HCT116 (cell line): ENCODE measurements at regions not wholly inside any gene's neighbourhood (a gene's known extent, or its start where the extent isn't known, plus 50 kb on each side); places are given as distances from the start of the nearest gene placed in this dataset.

ENCODE experiments used
- ATAC-seq: fragments of 200-7000 bp; cut with Tn5 transposase; 2 replicates; pipeline ENCODE4 v1.9.1; 2020; ENCODE audit warnings: mild to moderate bottlenecking, moderate library complexity
- BruUV-seq: library from RNA; stranded (reverse); fragments of 400-500 nt; replicated peaks from 2 replicates; lab custom pipeline; 2021; lab: Mats Ljungman, UMichigan
- CTCF ChIA-PET: fragments of 300-600 bp; sonication (Branson Sonifier 250); formaldehyde crosslinking; loops from one replicate; lab custom pipeline; 2021; ENCODE audit warnings: antibody characterized with exemption; lab: Charles Lee
- POLR2A ChIA-PET: fragments of 300-600, 350-600 bp; sonication (Branson Sonifier 250); formaldehyde crosslinking; loops from one replicate; lab custom pipeline; 2021; ENCODE audit warnings: antibody characterized with exemption; lab: Charles Lee
- RAD21 ChIA-PET, 2 experiments: fragments of 300-600 bp; sonication (Branson Sonifier 250); formaldehyde crosslinking; loops; one replicate each; lab custom pipeline; 2023; ENCODE audit warnings: low total read pairs in 2 of 2; ENCODE audit not compliant: uncharacterized antibody in 2 of 2, unreplicated experiment in 2 of 2, low non-redundant PET in 1 of 2; lab: Charles Lee
- DNase-seq: peaks from one replicate; pipeline ENCODE4 v3.0.0-alpha.2; 2010; ENCODE audit warnings: low read depth, low spot score
- H2AFZ ChIP-seq: fragments of 200-600 bp; shearing (Covaris generic), sonication (generic); 2 replicates; pipeline ENCODE4 v1.6.1; 2017; ENCODE audit warnings: low read depth, mixed run types, mixed read lengths, antibody characterized with exemption, low read length; ENCODE audit not compliant: poor library complexity, severe bottlenecking
- H3K27ac ChIP-seq: 2 replicates; pipeline ENCODE4 v1.5.1; 2012; ENCODE audit warnings: low read depth, low read length
- H3K27me3 ChIP-seq: fragments of 200-600 bp; sonication (generic); 2 replicates; pipeline ENCODE4 v1.6.1; 2016; ENCODE audit warnings: mixed run types, low read length, mixed read lengths; ENCODE audit not compliant: insufficient read depth
- H3K36me3 ChIP-seq, 2 experiments: fragments of 200-500 bp in 1 of 2; fragments of 200-600 bp in 1 of 2; sonication (Bioruptor generic) in 1 of 2; sonication (generic) in 1 of 2; 2 replicates each; pipeline versions ENCODE4 v1.5.1 to v1.6.1; 2014 to 2016; ENCODE audit warnings: low read length in 2 of 2, inconsistent platforms in 1 of 2, mixed read lengths in 1 of 2, mixed run types in 1 of 2; ENCODE audit not compliant: insufficient read depth in 2 of 2, control insufficient read depth in 1 of 2
- H3K4me1 ChIP-seq, 2 experiments: fragments of 200-600 bp in 1 of 2; sonication (generic) in 1 of 2; 2 replicates each; pipeline versions ENCODE4 v1.5.1 to v1.6.1; 2012 to 2017; ENCODE audit warnings: low read length in 2 of 2, inconsistent platforms in 1 of 2, mild to moderate bottlenecking in 1 of 2, mixed read lengths in 1 of 2, mixed run types in 1 of 2, moderate library complexity in 1 of 2; ENCODE audit not compliant: insufficient read depth in 2 of 2, control insufficient read depth in 1 of 2
- H3K4me2 ChIP-seq: fragments of 200-600 bp; sonication (generic); 2 replicates; pipeline ENCODE4 v1.6.1; 2017; ENCODE audit warnings: mixed run types, low read length, mixed read lengths
- H3K4me3 ChIP-seq, 2 experiments: fragments of 200-600 bp in 1 of 2; sonication (generic) in 1 of 2; replicated peaks in 1 of 2; 2 replicates each; pipeline ENCODE4 v1.5.1; 2011 to 2016; ENCODE audit warnings: low read length in 2 of 2, control low read depth in 1 of 2, low read depth in 1 of 2, mild to moderate bottlenecking in 1 of 2, mixed read lengths in 1 of 2, mixed run types in 1 of 2
- H3K79me2 ChIP-seq: fragments of 200-600 bp; sonication (generic); 2 replicates; pipeline ENCODE4 v1.6.1; 2017; ENCODE audit warnings: mild to moderate bottlenecking, mixed run types, low read length, moderate library complexity, mixed read lengths; ENCODE audit not compliant: insufficient read depth
- H3K9ac ChIP-seq: fragments of 200-600 bp; sonication (generic); 2 replicates; pipeline ENCODE4 v1.6.1; 2016; ENCODE audit warnings: low read length, mixed read lengths
- H3K9me2 ChIP-seq: fragments of 200-600 bp; sonication (generic), shearing (Covaris generic); 2 replicates; pipeline ENCODE4 v1.6.1; 2017; ENCODE audit warnings: mixed run types, mild to moderate bottlenecking, moderate library complexity; ENCODE audit not compliant: insufficient read depth
- H3K9me3 ChIP-seq, 2 experiments: fragments of 200-500 bp in 1 of 2; fragments of 200-600 bp in 1 of 2; sonication (Bioruptor generic) in 1 of 2; sonication (generic) in 1 of 2; 2 replicates each; pipeline ENCODE4 v1.6.1; 2014 to 2017; ENCODE audit warnings: low read length in 2 of 2, mixed read lengths in 2 of 2, inconsistent platforms in 1 of 2, low read depth in 1 of 2, mild to moderate bottlenecking in 1 of 2, mixed run types in 1 of 2, moderate library complexity in 1 of 2; ENCODE audit not compliant: control insufficient read depth in 1 of 2, insufficient read depth in 1 of 2
- H4K20me1 ChIP-seq: fragments of 200-600 bp; sonication (generic), shearing (Covaris generic); 2 replicates; pipeline ENCODE4 v1.6.1; 2017; ENCODE audit warnings: mixed run types, mild to moderate bottlenecking, moderate library complexity; ENCODE audit not compliant: insufficient read depth
- ATF3 ChIP-seq: IDR thresholded peaks from 2 replicates; pipeline ENCODE4 v1.6.1; 2012
- CBX3 ChIP-seq: IDR thresholded peaks from 2 replicates; pipeline ENCODE4 v1.6.1; 2012; ENCODE audit warnings: low read depth
- CEBPB ChIP-seq: IDR thresholded peaks from 2 replicates; pipeline ENCODE4 v1.6.1; 2012; ENCODE audit warnings: low read depth
- CTCF ChIP-seq, 3 experiments: fragments of 200-600 bp in 1 of 3; sonication (generic) in 1 of 3; IDR thresholded peaks in 2 of 3; conservative IDR thresholded peaks in 1 of 3; 2 replicates each; pipeline ENCODE4 v1.5.1; 2012 to 2017; ENCODE audit warnings: low read depth in 2 of 3, low read length in 2 of 3, antibody characterized with exemption in 1 of 3, borderline replicate concordance in 1 of 3, control low read depth in 1 of 3, mild to moderate bottlenecking in 1 of 3, mixed read lengths in 1 of 3, mixed run types in 1 of 3, moderate library complexity in 1 of 3; ENCODE audit not compliant: insufficient read depth in 1 of 3
- EGR1 ChIP-seq: IDR thresholded peaks from 2 replicates; pipeline ENCODE4 v1.6.1; 2012; ENCODE audit warnings: low read depth
- ELF1 ChIP-seq: IDR thresholded peaks from 2 replicates; pipeline ENCODE4 v1.6.1; 2012; ENCODE audit warnings: low read depth, borderline replicate concordance
- EZH2 ChIP-seq: fragments of 200-600 bp; sonication (generic); IDR thresholded peaks from 2 replicates; pipeline ENCODE4 v1.6.1; 2017; ENCODE audit warnings: antibody characterized with exemption, mixed run types
- MAX ChIP-seq: IDR thresholded peaks from 2 replicates; pipeline ENCODE4 v1.6.1; 2012
- POLR2A ChIP-seq: IDR thresholded peaks from 2 replicates; pipeline ENCODE4 v1.7.0; 2011; ENCODE audit warnings: borderline replicate concordance; ENCODE audit not compliant: insufficient read depth, insufficient read length; ENCODE audit errors: extremely low read depth
- SIN3A ChIP-seq: IDR thresholded peaks from 2 replicates; pipeline ENCODE4 v1.6.1; 2012; ENCODE audit warnings: low read depth
- SP1 ChIP-seq: IDR thresholded peaks from 2 replicates; pipeline ENCODE4 v1.6.1; 2012; ENCODE audit warnings: low read depth
- SRF ChIP-seq: IDR thresholded peaks from 2 replicates; pipeline ENCODE4 v1.6.1; 2012; ENCODE audit warnings: low read depth
- TCF7L2 ChIP-seq: IDR thresholded peaks from 2 replicates; pipeline ENCODE4 v1.7.0; 2011; ENCODE audit warnings: borderline replicate concordance, inconsistent platforms; ENCODE audit not compliant: insufficient read depth, insufficient read length; ENCODE audit errors: extremely low read depth
- YY1 ChIP-seq: IDR thresholded peaks from 2 replicates; pipeline ENCODE4 v1.6.1; 2011; ENCODE audit warnings: low read length, low read depth, moderate library complexity, mild to moderate bottlenecking; ENCODE audit not compliant: insufficient replicate concordance; ENCODE audit errors: extremely low read depth
- ZFX ChIP-seq: fragments of 450-650 bp; IDR thresholded peaks from 2 replicates; pipeline ENCODE4 v1.6.1; 2017
- intact Hi-C: fragments of 100-400 bp; cut with micrococcal nuclease; formaldehyde crosslinking; loops from 2 replicates; pipeline ENCODE4 v1.10.0; 2022

GRCh38 chr13:74796157-74796556 is 662.0 kb upstream of the KLF12 start:
- ChIA-PET POLR2A (no interaction called here), RAD21 (no interaction called here), CTCF (no interaction called here)
- no TSS peak for BruUV-seq
- Histone ChIP-seq H3K27ac (no peak overlapping the region), H2AFZ (no peak overlapping the region), H3K9me3 (no peaks in the 10 kb centered on the region), H4K20me1 (no peaks in the 10 kb centered on the region), H3K9ac (no peak overlapping the region), H3K79me2 (no peaks in the 10 kb centered on the region), H3K27me3 (no peaks in the 10 kb centered on the region), H3K36me3 (no peaks in the 10 kb centered on the region), H3K4me1 (no peaks in the 10 kb centered on the region), H3K4me3 (no peak overlapping the region), H3K9me2 (no peaks in the 10 kb centered on the region), H3K4me2 (no peak overlapping the region)
- intact Hi-C loops, result no loop called here
- TF ChIP-seq ELF1, result no peak
- no peak for TF ChIP-seq CBX3
- no peak for TF ChIP-seq SRF
- TF ChIP-seq EGR1, result no peak
- TF ChIP-seq CTCF (IDR thresholded peaks at IDR 0.05 in 2 of 3, conservative IDR thresholded peaks at IDR 0.05 in 1 of 3; ENCODE audit: borderline replicate concordance in 1 of 3, insufficient read depth in 1 of 3, low read depth in 2 of 3, low read length in 2 of 3), result no peak
- no peak for TF ChIP-seq ATF3
- TF ChIP-seq TCF7L2, result no peak
- no peak for TF ChIP-seq ZFX
- DNase-seq (no peak), ATAC-seq (no peak)

- ATAC-seq (no peak), DNase-seq (no peak)
- Histone ChIP-seq H3K79me2 (no peaks in the 10 kb centered on the region), H2AFZ (no peak overlapping the region), H3K9ac (no peak overlapping the region), H3K9me2 (no peaks in the 10 kb centered on the region), H3K4me2 (no peak overlapping the region), H3K27me3 (no peaks in the 10 kb centered on the region), H3K4me1 (no peaks in the 10 kb centered on the region), H4K20me1 (no peaks in the 10 kb centered on the region), H3K36me3 (no peaks in the 10 kb centered on the region), H3K9me3 (no peaks in the 10 kb centered on the region), H3K4me3 (no peak overlapping the region), H3K27ac (no peak overlapping the region)
- ChIA-PET POLR2A (no interaction called here), CTCF (no interaction called here), RAD21 (no interaction called here)
- intact Hi-C loops, result no loop called here
- BruUV-seq, result no TSS peak
- no peak for TF ChIP-seq MAX
- TF ChIP-seq YY1, result no peak
- TF ChIP-seq TCF7L2, result no peak
- no peak for TF ChIP-seq POLR2A
- no peak for TF ChIP-seq EZH2
- TF ChIP-seq SP1, result no peak
- TF ChIP-seq SIN3A, result no peak
- no peak for TF ChIP-seq SRF
- no peak for TF ChIP-seq ZFX
- no peak for TF ChIP-seq CBX3
- TF ChIP-seq CEBPB, result no peak
Measured at GRCh38 chr13:74795526-74795925, 661.3 kb upstream of the KLF12 start.
